ENCODE measurements at regions not wholly inside any gene's neighbourhood (a gene's known extent, or its start where the extent isn't known, plus 50 kb on each side); places are given as distances from the start of the nearest gene placed in this dataset.

DNA sequence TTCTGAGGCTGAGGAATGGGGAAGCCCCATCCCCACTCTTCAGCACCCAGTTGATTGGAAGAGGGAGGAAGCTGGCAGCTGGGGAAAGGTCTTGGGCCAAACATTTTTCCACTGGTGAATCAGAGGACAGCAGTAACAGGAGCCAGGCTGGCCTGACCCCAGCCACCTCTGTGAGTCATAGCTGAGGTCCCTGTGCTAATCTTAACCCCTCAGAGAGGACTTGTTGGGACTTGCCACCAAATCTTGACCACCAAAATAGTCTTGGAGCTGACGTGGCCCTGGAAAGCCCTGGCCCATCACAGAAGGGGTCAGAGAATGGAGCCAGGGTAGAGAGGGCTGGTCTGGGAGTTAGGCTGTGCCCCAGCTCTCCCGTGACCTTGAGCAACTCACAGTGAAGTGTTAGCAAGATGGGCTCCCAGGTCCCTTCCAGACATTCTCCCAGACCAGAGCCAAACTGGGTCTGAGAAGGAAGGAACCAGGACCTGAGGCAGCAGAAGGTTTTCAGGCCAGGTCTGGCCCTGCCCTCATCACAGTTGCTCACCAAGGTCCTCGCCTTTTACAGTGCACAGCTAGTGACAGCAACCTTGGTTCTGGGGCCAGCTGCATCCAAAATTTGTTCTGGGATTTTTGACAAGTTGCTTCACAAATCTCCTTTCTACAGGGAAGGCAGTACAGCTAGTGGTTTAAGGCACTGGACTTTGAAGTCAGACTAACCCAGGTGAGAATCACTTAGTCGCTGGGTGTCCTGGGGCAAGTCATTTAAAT lies 266.6 kb downstream of the CYP26B1 start:
- in situ Hi-C loops (cut with MboI): no loop called here
- 36% methylated on average over 4 of the region's 4 CpGs for WGBS (ENCODE audit: insufficient coverage, low coverage, missing lambda C conversion rate)
- peak; percentile 35 to 69 (median 55) for DNase-seq (ENCODE audit: extremely low read depth in 1 of 4, low spot score in 3 of 4)
- ATAC-seq: peak; percentile 46
- no peak overlapping the region for H2AFZ ChIP-seq (ENCODE audit: low read depth, low read length)
- ChIA-PET CTCF (ENCODE audit: low intra/inter-chr PET ratio) (no interaction called here), POLR2A (no interaction called here)
- H3K4me1 ChIP-seq (replicated peaks in 1 of 2; ENCODE audit: control insufficient read depth in 2 of 2, insufficient read depth in 2 of 2, low read length in 2 of 2): peaks cover 18 to 35% of the 10 kb centered on the region in 2 experiments
- peaks cover 7% of the 10 kb centered on the region for H3K9me1 ChIP-seq (ENCODE audit: control insufficient read depth, insufficient read depth, low read length)
- no peaks in the 10 kb centered on the region; the same call in 1 of the 2 replicates for H3K9me3 ChIP-seq (replicated peaks; ENCODE audit: control insufficient read depth, insufficient read depth, low read depth, low read length)
- FAIRE-seq: peak; percentile 85
- peaks cover 0 to 18% of the 10 kb centered on the region in 2 experiments; a peak in 1 of 5 replicates for H3K27me3 ChIP-seq (ENCODE audit: control insufficient read depth in 2 of 2, insufficient read depth in 2 of 2, low read length in 2 of 2)
- intact Hi-C loops (cut with micrococcal nuclease): no loop called here
- H3K79me2 ChIP-seq (ENCODE audit: control insufficient read depth, insufficient read depth, low read length): no peaks in the 10 kb centered on the region
- no TSS peak for BruUV-seq (replicated peaks)
- H4K20me1 ChIP-seq (replicated peaks; ENCODE audit: control insufficient read depth, insufficient read depth, low read length): no peaks in the 10 kb centered on the region
- no peak overlapping the region; the same call in 2 of the 3 replicates for H3K27ac ChIP-seq (ENCODE audit: extremely low read depth, low read depth, low read length)
- H3K4me2 ChIP-seq (ENCODE audit: insufficient read depth, low read length): no peak overlapping the region; the same call in 1 of the 2 replicates
- no peaks in the 10 kb centered on the region for H3K36me3 ChIP-seq (ENCODE audit: control insufficient read depth, insufficient read depth, low read length)
- no peak overlapping the region for H3K4me3 ChIP-seq
- H3K9ac ChIP-seq (ENCODE audit: insufficient read depth in 1 of 2, low read depth in 2 of 2, low read length in 2 of 2): no peak overlapping the region
- TF ChIP-seq CEBPB (tag; IDR thresholded peaks at IDR 0.05) (no peak), BHLHE40 (IDR thresholded peaks at IDR 0.05; ENCODE audit: low read length) (peak; percentile 10), HDAC3 (IDR thresholded peaks at IDR 0.05; ENCODE audit: borderline replicate concordance, partially characterized antibody) (peak; percentile 48), CCNT2 (IDR thresholded peaks at IDR 0.05; ENCODE audit: borderline replicate concordance, extremely low read depth, insufficient read length, low read depth, low read length) (peak; percentile 25), ASH1L (IDR thresholded peaks at IDR 0.05; ENCODE audit: borderline replicate concordance, low read depth, partially characterized antibody) (no peak), SMARCE1 (IDR thresholded peaks at IDR 0.05) (peak; percentile 73), SMARCC2 (IDR thresholded peaks at IDR 0.05; ENCODE audit: low read depth) (peak; percentile 60; the same call in 1 of the 2 replicates), POLR3G (IDR thresholded peaks at IDR 0.05; ENCODE audit: extremely low read depth, insufficient read length, insufficient replicate concordance) (no peak), EP300 (IDR thresholded peaks at IDR 0.05; ENCODE audit: low read length) (peak; percentile 83; the same call in 1 of the 2 replicates), ZNF12 (CRISPR knock-in tag; IDR thresholded peaks at IDR 0.05) (no peak), EP400 (IDR thresholded peaks at IDR 0.05) (peak; percentile 22; the same call in 1 of the 2 replicates), JUND (IDR thresholded peaks at IDR 0.05; ENCODE audit: borderline replicate concordance, low read depth, low read length) (peak; percentile 96), JUND (tag; IDR thresholded peaks at IDR 0.05; ENCODE audit: borderline replicate concordance, low read depth, low read length) (peak; percentile 88; the same call in 2 of the 3 replicates), NFYB (IDR thresholded peaks at IDR 0.05; ENCODE audit: extremely low read depth, insufficient read length) (no peak), FOS (IDR thresholded peaks at IDR 0.05; ENCODE audit: extremely low read depth, insufficient read length) (peak; percentile 53), RBM17 (IDR thresholded peaks at IDR 0.05; ENCODE audit: borderline replicate concordance, low read depth, low read length) (no peak), ZNF175 (CRISPR knock-in tag; IDR thresholded peaks at IDR 0.05; ENCODE audit: low read depth) (peak; percentile 66; the same call in 1 of the 2 replicates), RBM15 (IDR thresholded peaks at IDR 0.05; ENCODE audit: insufficient read depth, low read length) (no peak)
- TF ChIP-seq, protein P1, sequence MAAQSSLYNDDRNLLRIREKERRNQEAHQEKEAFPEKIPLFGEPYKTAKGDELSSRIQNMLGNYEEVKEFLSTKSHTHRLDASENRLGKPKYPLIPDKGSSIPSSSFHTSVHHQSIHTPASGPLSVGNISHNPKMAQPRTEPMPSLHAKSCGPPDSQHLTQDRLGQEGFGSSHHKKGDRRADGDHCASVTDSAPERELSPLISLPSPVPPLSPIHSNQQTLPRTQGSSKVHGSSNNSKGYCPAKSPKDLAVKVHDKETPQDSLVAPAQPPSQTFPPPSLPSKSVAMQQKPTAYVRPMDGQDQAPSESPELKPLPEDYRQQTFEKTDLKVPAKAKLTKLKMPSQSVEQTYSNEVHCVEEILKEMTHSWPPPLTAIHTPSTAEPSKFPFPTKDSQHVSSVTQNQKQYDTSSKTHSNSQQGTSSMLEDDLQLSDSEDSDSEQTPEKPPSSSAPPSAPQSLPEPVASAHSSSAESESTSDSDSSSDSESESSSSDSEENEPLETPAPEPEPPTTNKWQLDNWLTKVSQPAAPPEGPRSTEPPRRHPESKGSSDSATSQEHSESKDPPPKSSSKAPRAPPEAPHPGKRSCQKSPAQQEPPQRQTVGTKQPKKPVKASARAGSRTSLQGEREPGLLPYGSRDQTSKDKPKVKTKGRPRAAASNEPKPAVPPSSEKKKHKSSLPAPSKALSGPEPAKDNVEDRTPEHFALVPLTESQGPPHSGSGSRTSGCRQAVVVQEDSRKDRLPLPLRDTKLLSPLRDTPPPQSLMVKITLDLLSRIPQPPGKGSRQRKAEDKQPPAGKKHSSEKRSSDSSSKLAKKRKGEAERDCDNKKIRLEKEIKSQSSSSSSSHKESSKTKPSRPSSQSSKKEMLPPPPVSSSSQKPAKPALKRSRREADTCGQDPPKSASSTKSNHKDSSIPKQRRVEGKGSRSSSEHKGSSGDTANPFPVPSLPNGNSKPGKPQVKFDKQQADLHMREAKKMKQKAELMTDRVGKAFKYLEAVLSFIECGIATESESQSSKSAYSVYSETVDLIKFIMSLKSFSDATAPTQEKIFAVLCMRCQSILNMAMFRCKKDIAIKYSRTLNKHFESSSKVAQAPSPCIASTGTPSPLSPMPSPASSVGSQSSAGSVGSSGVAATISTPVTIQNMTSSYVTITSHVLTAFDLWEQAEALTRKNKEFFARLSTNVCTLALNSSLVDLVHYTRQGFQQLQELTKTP (IDR thresholded peaks at IDR 0.05; ENCODE audit: low read depth in 1 of 2, partially characterized antibody in 2 of 2): peak in 1 of 2 experiments; percentile 78

Measured in K562 (cell line).